ENCODE measurements at regions not wholly inside any gene's neighbourhood (a gene's known extent, or its start where the extent isn't known, plus 50 kb on each side); places are given as distances from the start of the nearest gene placed in this dataset.
"Not testable (repeated sequence)": the region's sequence is repeated elsewhere in the genome, so short reads cannot be mapped to it uniquely, and the experiment has no call there.

GRCh38 chr21:15278851-15279250 lies 214.1 kb upstream of the NRIP1 start:
- no peaks in the 10 kb centered on the region for H3K27me3 ChIP-seq (ENCODE audit: control insufficient read depth, insufficient read depth, low read length)
- no peak for DNase-seq
- H3K36me3 ChIP-seq (replicated peaks; ENCODE audit: control insufficient read depth, insufficient read depth, low read length) = no peaks in the 10 kb centered on the region
- H3K4me3 ChIP-seq (ENCODE audit: insufficient read depth, low read depth, low read length) = no peak overlapping the region

- Histone ChIP-seq H3K36me3 (replicated peaks; ENCODE audit: control insufficient read depth, insufficient read depth, low read length) (no peaks in the 10 kb centered on the region), H3K27me3 (ENCODE audit: control insufficient read depth, insufficient read depth, low read length) (no peaks in the 10 kb centered on the region), H3K4me3 (ENCODE audit: insufficient read depth, low read depth, low read length) (no peak overlapping the region)
- no peak for DNase-seq
Observed at GRCh38 chr21:15279482-15279881, 214.7 kb upstream of the NRIP1 start.

- DNase-seq = no peak
- H3K27me3 ChIP-seq (ENCODE audit: control insufficient read depth, insufficient read depth, low read length) = no peaks in the 10 kb centered on the region
- no peak overlapping the region for H3K4me3 ChIP-seq (ENCODE audit: insufficient read depth, low read depth, low read length)
- H3K36me3 ChIP-seq (replicated peaks; ENCODE audit: control insufficient read depth, insufficient read depth, low read length) = no peaks in the 10 kb centered on the region
Observed at GRCh38 chr21:15281714-15282113, 216.9 kb upstream of the NRIP1 start.

GRCh38 chr21:15282665-15283064 lies 217.9 kb upstream of the NRIP1 start:
- no peaks in the 10 kb centered on the region for H3K36me3 ChIP-seq (replicated peaks; ENCODE audit: control insufficient read depth, insufficient read depth, low read length)
- no peak overlapping the region for H3K4me3 ChIP-seq (ENCODE audit: insufficient read depth, low read depth, low read length)
- DNase-seq = no peak
- H3K27me3 ChIP-seq (ENCODE audit: control insufficient read depth, insufficient read depth, low read length) = no peaks in the 10 kb centered on the region

GRCh38 chr21:15283138-15283537 lies 218.3 kb upstream of the NRIP1 start:
- Histone ChIP-seq H3K4me3 (ENCODE audit: insufficient read depth, low read depth, low read length) (no peak overlapping the region), H3K27me3 (ENCODE audit: control insufficient read depth, insufficient read depth, low read length) (no peaks in the 10 kb centered on the region), H3K36me3 (replicated peaks; ENCODE audit: control insufficient read depth, insufficient read depth, low read length) (no peaks in the 10 kb centered on the region)
- no peak for DNase-seq

GRCh38 chr21:15283789-15284188 lies 219.0 kb upstream of the NRIP1 start:
- no peak for DNase-seq
- no peak overlapping the region for H3K4me3 ChIP-seq (ENCODE audit: insufficient read depth, low read depth, low read length)
- H3K36me3 ChIP-seq (replicated peaks; ENCODE audit: control insufficient read depth, insufficient read depth, low read length) = no peaks in the 10 kb centered on the region
- no peaks in the 10 kb centered on the region for H3K27me3 ChIP-seq (ENCODE audit: control insufficient read depth, insufficient read depth, low read length)

- no peak for DNase-seq
- H3K36me3 ChIP-seq (replicated peaks; ENCODE audit: control insufficient read depth, insufficient read depth, low read length) = no peaks in the 10 kb centered on the region
- no peaks in the 10 kb centered on the region for H3K27me3 ChIP-seq (ENCODE audit: control insufficient read depth, insufficient read depth, low read length)
- no peak overlapping the region for H3K4me3 ChIP-seq (ENCODE audit: insufficient read depth, low read depth, low read length)
Observed at GRCh38 chr21:15285556-15285955, 220.8 kb upstream of the NRIP1 start.

- H3K27me3 ChIP-seq (ENCODE audit: control insufficient read depth, insufficient read depth, low read length) = no peaks in the 10 kb centered on the region
- DNase-seq = no peak
- no peaks in the 10 kb centered on the region for H3K36me3 ChIP-seq (replicated peaks; ENCODE audit: control insufficient read depth, insufficient read depth, low read length)
- H3K4me3 ChIP-seq (ENCODE audit: insufficient read depth, low read depth, low read length) = no peak overlapping the region
Observed at GRCh38 chr21:15289246-15289645, 224.4 kb upstream of the NRIP1 start.

- DNase-seq = peak; percentile 76
- Histone ChIP-seq H3K27me3 (ENCODE audit: control insufficient read depth, insufficient read depth, low read length) (no peaks in the 10 kb centered on the region), H3K36me3 (replicated peaks; ENCODE audit: control insufficient read depth, insufficient read depth, low read length) (no peaks in the 10 kb centered on the region)
Observed at GRCh38 chr21:15289896-15290841, 225.4 kb upstream of the NRIP1 start.

GRCh38 chr21:15291621-15292266 lies 226.9 kb upstream of the NRIP1 start:
- H3K4me3 ChIP-seq (ENCODE audit: insufficient read depth, low read depth, low read length) = no peak overlapping the region
- no peaks in the 10 kb centered on the region for H3K27me3 ChIP-seq (ENCODE audit: control insufficient read depth, insufficient read depth, low read length)
- no peak for DNase-seq

More at GRCh38 chr21:15289896-15290841, 225.4 kb upstream of the NRIP1 start:
- no peak overlapping the region for H3K4me3 ChIP-seq (ENCODE audit: insufficient read depth, low read depth, low read length)

GRCh38 chr21:15293240-15293639 lies 228.4 kb upstream of the NRIP1 start:
- no peaks in the 10 kb centered on the region for H3K36me3 ChIP-seq (replicated peaks; ENCODE audit: control insufficient read depth, insufficient read depth, low read length)
- no peak overlapping the region for H3K4me3 ChIP-seq (ENCODE audit: insufficient read depth, low read depth, low read length)
- H3K27me3 ChIP-seq (ENCODE audit: control insufficient read depth, insufficient read depth, low read length) = no peaks in the 10 kb centered on the region
- peak; percentile 15 for DNase-seq

More at GRCh38 chr21:15291621-15292266, 226.9 kb upstream of the NRIP1 start:
- H3K36me3 ChIP-seq (replicated peaks; ENCODE audit: control insufficient read depth, insufficient read depth, low read length) = no peaks in the 10 kb centered on the region

- DNase-seq = no peak
- H3K4me3 ChIP-seq (ENCODE audit: insufficient read depth, low read depth, low read length) = no peak overlapping the region
- H3K36me3 ChIP-seq (replicated peaks; ENCODE audit: control insufficient read depth, insufficient read depth, low read length) = no peaks in the 10 kb centered on the region
- H3K27me3 ChIP-seq (ENCODE audit: control insufficient read depth, insufficient read depth, low read length) = no peaks in the 10 kb centered on the region
Observed at GRCh38 chr21:15295875-15296274, 231.1 kb upstream of the NRIP1 start.

- no peaks in the 10 kb centered on the region for H3K36me3 ChIP-seq (replicated peaks; ENCODE audit: control insufficient read depth, insufficient read depth, low read length)
- no peak overlapping the region for H3K4me3 ChIP-seq (ENCODE audit: insufficient read depth, low read depth, low read length)
- no peak for DNase-seq
- H3K27me3 ChIP-seq (ENCODE audit: control insufficient read depth, insufficient read depth, low read length) = no peaks in the 10 kb centered on the region
Observed at GRCh38 chr21:15297824-15298223, 233.0 kb upstream of the NRIP1 start.

GRCh38 chr21:15298306-15298705 lies 233.5 kb upstream of the NRIP1 start:
- no peaks in the 10 kb centered on the region for H3K36me3 ChIP-seq (replicated peaks; ENCODE audit: control insufficient read depth, insufficient read depth, low read length)
- no peak for DNase-seq
- no peak overlapping the region for H3K4me3 ChIP-seq (ENCODE audit: insufficient read depth, low read depth, low read length)
- no peaks in the 10 kb centered on the region for H3K27me3 ChIP-seq (ENCODE audit: control insufficient read depth, insufficient read depth, low read length)

- not testable (repeated sequence) for H3K36me3 ChIP-seq (replicated peaks; ENCODE audit: control insufficient read depth, insufficient read depth, low read length); DNase-seq; H3K27me3 ChIP-seq (ENCODE audit: control insufficient read depth, insufficient read depth, low read length); H3K4me3 ChIP-seq (ENCODE audit: insufficient read depth, low read depth, low read length)
Observed at GRCh38 chr21:15298755-15299154, 234.0 kb upstream of the NRIP1 start.
